Natural killer cell (primary cell): ENCODE measurements at regions not wholly inside any gene's neighbourhood (a gene's known extent, or its start where the extent isn't known, plus 50 kb on each side); places are given as distances from the start of the nearest gene placed in this dataset.

Experiments used
- ATAC-seq, 3 donors: fragments of 150-1000 bp in 2 of 3; fragments of 200-7000 bp in 1 of 3; cut with Tn5 transposase; 1 replicate in 1 of 3; 2 replicates in 2 of 3; pipeline ENCODE4 v1.10.0; 2021; ENCODE audit warnings: mild to moderate bottlenecking in 2 of 3, moderate library complexity in 2 of 3
- DNase-seq, 2 donors: peaks; one replicate each; pipeline versions ENCODE4 v3.0.0 to v3.0.0-alpha.2; 2013 to 2021; ENCODE audit warnings: mixed read lengths in 1 of 2
- H3K27ac ChIP-seq: one replicate; pipeline ENCODE4 v1.5.1; 2013; ENCODE audit warnings: mild to moderate bottlenecking, low read length
- H3K27me3 ChIP-seq: one replicate; pipeline ENCODE4 v1.6.1; 2013; ENCODE audit warnings: low read length; ENCODE audit not compliant: control insufficient read depth, insufficient read depth
- H3K36me3 ChIP-seq: one replicate; pipeline ENCODE4 v1.6.1; 2013; ENCODE audit warnings: low read length; ENCODE audit not compliant: control insufficient read depth, insufficient read depth
- H3K4me1 ChIP-seq: one replicate; pipeline ENCODE4 v1.6.1; 2013; ENCODE audit warnings: low read length; ENCODE audit not compliant: control insufficient read depth, insufficient read depth
- H3K4me3 ChIP-seq: one replicate; pipeline ENCODE4 v1.5.1; 2013; ENCODE audit warnings: low read length
- H3K9me3 ChIP-seq: one replicate; pipeline ENCODE4 v1.6.1; 2013; ENCODE audit warnings: low read length; ENCODE audit not compliant: control insufficient read depth, insufficient read depth
- H3K27ac Mint-ChIP-seq, 2 donors: one replicate each; pipeline ENCODE4 v1.8.0; 2022; ENCODE audit warnings: mild to moderate bottlenecking in 2 of 2, mixed read lengths in 2 of 2, moderate library complexity in 1 of 2
- H3K27me3 Mint-ChIP-seq, 2 donors: one replicate each; pipeline ENCODE4 v1.8.0; 2022; ENCODE audit warnings: low read depth in 2 of 2, mixed read lengths in 2 of 2
- H3K36me3 Mint-ChIP-seq: one replicate; pipeline ENCODE4 v1.8.0; 2022; ENCODE audit warnings: mixed read lengths
- H3K4me1 Mint-ChIP-seq, 2 donors: one replicate each; pipeline ENCODE4 v1.8.0; 2022; ENCODE audit warnings: mixed read lengths in 2 of 2
- H3K4me3 Mint-ChIP-seq: one replicate; pipeline ENCODE4 v1.8.0; 2022; ENCODE audit warnings: mild to moderate bottlenecking, moderate library complexity, mixed read lengths
- H3K9me3 Mint-ChIP-seq, 2 donors: one replicate each; pipeline ENCODE4 v1.8.0; 2022; ENCODE audit warnings: mixed read lengths in 2 of 2
- WGBS: methylation state at CpG from one replicate; pipeline ENCODE4 v1.1.7; 2013; ENCODE audit warnings: missing lambda C conversion rate; ENCODE audit not compliant: insufficient coverage; 5-methylcytosine and 5-hydroxymethylcytosine counted together
- intact Hi-C: fragments of 100-400 bp; cut with micrococcal nuclease; formaldehyde crosslinking; loops from one replicate; pipeline ENCODE4 v1.14.2; 2022
- TF ChIP-seq, protein P1 (sequence below): fragments of 200-600 bp; IDR thresholded peaks from one replicate; pipeline ENCODE4 v1.8.0; 2022; ENCODE audit warnings: antibody characterized with exemption

DNA sequence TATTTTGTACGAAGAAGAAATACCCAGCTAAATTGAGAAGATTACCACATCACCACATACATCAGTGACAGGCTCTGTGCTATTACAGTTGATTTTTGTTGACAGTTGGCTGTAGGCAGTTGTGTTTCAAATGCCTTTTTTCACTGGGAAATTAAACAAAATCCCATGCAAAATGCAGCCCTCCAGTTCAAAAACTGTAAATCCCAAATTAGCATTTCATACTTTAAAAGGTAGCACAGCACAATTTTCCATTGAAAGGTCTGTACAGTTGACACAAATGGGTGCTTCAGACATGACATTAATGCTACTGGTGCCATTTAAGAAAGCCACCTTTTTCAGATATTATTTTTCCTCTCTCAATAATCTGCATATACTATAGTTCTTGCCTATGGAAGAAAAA lies 807.2 kb downstream of the BCL11A start:
- peaks cover 0 to 2% of the 10 kb centered on the region in 2 donors for H3K9me3 Mint-ChIP-seq
- no peak overlapping the region for H3K4me3 Mint-ChIP-seq
- ATAC-seq: no peak
- no peaks in the 10 kb centered on the region for H3K36me3 ChIP-seq
- no peaks in the 10 kb centered on the region for H3K27me3 Mint-ChIP-seq
- no peak overlapping the region for H3K4me3 ChIP-seq
- H3K4me1 ChIP-seq: no peaks in the 10 kb centered on the region
- no peak overlapping the region for H3K27ac Mint-ChIP-seq
- no peaks in the 10 kb centered on the region for H3K9me3 ChIP-seq
- no peak for DNase-seq
- intact Hi-C loops: no loop called here
- TF ChIP-seq, protein P1, sequence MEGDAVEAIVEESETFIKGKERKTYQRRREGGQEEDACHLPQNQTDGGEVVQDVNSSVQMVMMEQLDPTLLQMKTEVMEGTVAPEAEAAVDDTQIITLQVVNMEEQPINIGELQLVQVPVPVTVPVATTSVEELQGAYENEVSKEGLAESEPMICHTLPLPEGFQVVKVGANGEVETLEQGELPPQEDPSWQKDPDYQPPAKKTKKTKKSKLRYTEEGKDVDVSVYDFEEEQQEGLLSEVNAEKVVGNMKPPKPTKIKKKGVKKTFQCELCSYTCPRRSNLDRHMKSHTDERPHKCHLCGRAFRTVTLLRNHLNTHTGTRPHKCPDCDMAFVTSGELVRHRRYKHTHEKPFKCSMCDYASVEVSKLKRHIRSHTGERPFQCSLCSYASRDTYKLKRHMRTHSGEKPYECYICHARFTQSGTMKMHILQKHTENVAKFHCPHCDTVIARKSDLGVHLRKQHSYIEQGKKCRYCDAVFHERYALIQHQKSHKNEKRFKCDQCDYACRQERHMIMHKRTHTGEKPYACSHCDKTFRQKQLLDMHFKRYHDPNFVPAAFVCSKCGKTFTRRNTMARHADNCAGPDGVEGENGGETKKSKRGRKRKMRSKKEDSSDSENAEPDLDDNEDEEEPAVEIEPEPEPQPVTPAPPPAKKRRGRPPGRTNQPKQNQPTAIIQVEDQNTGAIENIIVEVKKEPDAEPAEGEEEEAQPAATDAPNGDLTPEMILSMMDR: no peak
- no peak overlapping the region for H3K27ac ChIP-seq
- H3K36me3 Mint-ChIP-seq: no peaks in the 10 kb centered on the region
- H3K27me3 ChIP-seq: no peaks in the 10 kb centered on the region
- no CpG with 5 or more reads among the region's 1 CpG for WGBS
- no peaks in the 10 kb centered on the region for H3K4me1 Mint-ChIP-seq

DNA sequence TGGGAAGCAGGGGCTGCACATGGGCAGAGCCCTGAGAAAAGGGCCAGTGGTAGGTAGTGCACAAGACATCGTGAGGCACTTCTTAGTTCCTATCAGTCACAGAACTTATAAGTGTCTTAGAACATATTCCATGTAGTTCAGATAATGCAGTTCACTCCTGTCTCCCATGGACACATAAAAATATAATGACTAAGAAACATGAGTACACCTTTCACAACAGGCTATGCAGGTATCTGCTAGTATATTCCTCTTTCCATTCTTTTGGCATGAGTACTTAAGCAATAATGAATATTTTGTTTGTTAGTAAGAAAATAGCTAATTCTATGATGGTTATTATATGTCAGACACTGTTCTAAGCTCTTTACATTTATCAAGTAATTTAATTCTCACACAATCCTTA lies 808.4 kb downstream of the BCL11A start:
- TF ChIP-seq, protein P1: no peak
- no peaks in the 10 kb centered on the region for H3K36me3 Mint-ChIP-seq
- no peak for DNase-seq
- no peak overlapping the region for H3K27ac ChIP-seq
- H3K9me3 ChIP-seq: no peaks in the 10 kb centered on the region
- no peak for ATAC-seq
- H3K27me3 ChIP-seq: no peaks in the 10 kb centered on the region
- peaks cover 0 to 4% of the 10 kb centered on the region in 2 donors for H3K9me3 Mint-ChIP-seq
- intact Hi-C loops: no loop called here
- no peaks in the 10 kb centered on the region for H3K36me3 ChIP-seq
- no peaks in the 10 kb centered on the region for H3K4me1 Mint-ChIP-seq
- H3K4me3 Mint-ChIP-seq: no peak overlapping the region
- H3K27me3 Mint-ChIP-seq: no peaks in the 10 kb centered on the region
- WGBS: 100% methylated on average over 1 of the region's 1 CpG
- H3K4me1 ChIP-seq: no peaks in the 10 kb centered on the region
- H3K27ac Mint-ChIP-seq: no peak overlapping the region
- no peak overlapping the region for H3K4me3 ChIP-seq

DNA sequence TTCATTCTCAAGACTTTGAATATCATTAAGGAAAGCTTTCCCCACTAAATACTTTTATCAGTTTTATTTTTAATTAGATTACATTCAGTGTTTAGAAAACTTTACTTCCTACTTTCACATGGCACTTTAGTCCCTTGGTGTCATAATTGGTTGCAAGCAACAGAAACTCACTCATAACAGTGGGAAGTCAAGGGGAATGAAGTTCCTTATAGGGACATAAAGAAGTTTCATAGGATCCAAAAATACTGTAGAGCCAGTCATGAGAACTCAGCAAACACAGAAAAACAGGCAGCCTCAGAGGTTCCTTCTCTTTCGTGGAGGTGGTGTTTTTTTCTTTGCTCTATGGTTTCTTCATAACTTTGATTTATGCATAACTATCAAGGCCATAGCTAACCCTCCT lies 809.0 kb downstream of the BCL11A start:
- no peaks in the 10 kb centered on the region for H3K9me3 ChIP-seq
- intact Hi-C loops: no loop called here
- TF ChIP-seq, protein P1: no peak

DNA sequence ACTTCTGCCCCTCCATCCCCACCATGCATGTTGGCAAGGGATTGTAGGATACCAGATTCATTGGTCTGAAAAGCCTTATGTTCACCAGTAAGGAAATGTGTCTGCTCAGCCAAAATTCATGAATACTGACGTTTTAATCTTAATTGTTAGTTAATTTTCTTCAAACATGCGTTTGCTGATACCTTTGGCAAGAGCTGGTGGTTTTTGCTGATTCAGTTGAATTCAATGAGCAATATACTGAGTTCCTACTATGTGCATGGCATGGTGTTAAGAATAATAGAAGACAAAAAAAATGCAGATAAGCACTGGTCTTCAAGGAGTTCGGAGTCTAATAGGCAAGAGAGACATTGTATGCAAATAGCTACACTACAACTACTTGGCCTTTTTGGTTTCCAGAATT lies 811.6 kb downstream of the BCL11A start:
- Histone ChIP-seq H3K27ac (no peak overlapping the region), H3K4me3 (no peak overlapping the region), H3K4me1 (no peaks in the 10 kb centered on the region), H3K9me3 (no peaks in the 10 kb centered on the region), H3K36me3 (no peaks in the 10 kb centered on the region), H3K27me3 (no peaks in the 10 kb centered on the region)
- peaks cover 0 to 4% of the 10 kb centered on the region in 2 donors for H3K9me3 Mint-ChIP-seq
- intact Hi-C loops: no loop called here
- no peak for DNase-seq
- H3K27me3 Mint-ChIP-seq: no peaks in the 10 kb centered on the region
- ATAC-seq: no peak
- H3K36me3 Mint-ChIP-seq: no peaks in the 10 kb centered on the region
- no peak overlapping the region for H3K4me3 Mint-ChIP-seq
- 86% methylated on average over 2 of the region's 3 CpGs for WGBS
- no peak overlapping the region for H3K27ac Mint-ChIP-seq
- no peaks in the 10 kb centered on the region for H3K4me1 Mint-ChIP-seq
- TF ChIP-seq, protein P1: no peak

More for the DNA sequence above, 809.0 kb downstream of the BCL11A start:
- H3K4me1 ChIP-seq: no peaks in the 10 kb centered on the region
- no peaks in the 10 kb centered on the region for H3K27me3 ChIP-seq
- no peak for DNase-seq
- Mint-ChIP-seq H3K27me3 (no peaks in the 10 kb centered on the region), H3K4me3 (no peak overlapping the region), H3K9me3 (peaks cover 0 to 3% of the 10 kb centered on the region in 2 donors), H3K4me1 (no peaks in the 10 kb centered on the region), H3K36me3 (no peaks in the 10 kb centered on the region), H3K27ac (no peak overlapping the region)
- no peak overlapping the region for H3K27ac ChIP-seq
- WGBS: no CpG with 5 or more reads among the region's 1 CpG
- ATAC-seq: no peak
- H3K36me3 ChIP-seq: no peaks in the 10 kb centered on the region
- no peak overlapping the region for H3K4me3 ChIP-seq
